ENCODE measurements at regions not wholly inside any gene's neighbourhood (a gene's known extent, or its start where the extent isn't known, plus 50 kb on each side); places are given as distances from the start of the nearest gene placed in this dataset.

- no peak for TF ChIP-seq YY1 (IDR thresholded peaks at IDR 0.05; ENCODE audit: insufficient read depth, insufficient read length)
- no peak for TF ChIP-seq SUZ12 (IDR thresholded peaks at IDR 0.05; ENCODE audit: extremely low read depth, insufficient read depth, insufficient read length)
- no peak for TF ChIP-seq ZNF274 (IDR thresholded peaks at IDR 0.05; ENCODE audit: low read depth, low read length)
- Histone ChIP-seq H3K9me3 (ENCODE audit: insufficient read depth, low read length) (no peaks in the 10 kb centered on the region), H3K4me3 (ENCODE audit: insufficient read length, low read depth) (no peak overlapping the region), H3K9ac (ENCODE audit: insufficient read length, low read depth) (no peak overlapping the region), H3K4me1 (ENCODE audit: insufficient read depth, insufficient read length) (no peaks in the 10 kb centered on the region), H3K27me3 (ENCODE audit: insufficient read depth, insufficient read length) (no peaks in the 10 kb centered on the region), H3K36me3 (ENCODE audit: insufficient read depth, insufficient read length, low read length) (no peaks in the 10 kb centered on the region)
- DNase-seq (ENCODE audit: low read depth, low spot score), result no peak
Observed at GRCh38 chr2:58721912-58722591, 480.9 kb upstream of the FANCL start.

DNA sequence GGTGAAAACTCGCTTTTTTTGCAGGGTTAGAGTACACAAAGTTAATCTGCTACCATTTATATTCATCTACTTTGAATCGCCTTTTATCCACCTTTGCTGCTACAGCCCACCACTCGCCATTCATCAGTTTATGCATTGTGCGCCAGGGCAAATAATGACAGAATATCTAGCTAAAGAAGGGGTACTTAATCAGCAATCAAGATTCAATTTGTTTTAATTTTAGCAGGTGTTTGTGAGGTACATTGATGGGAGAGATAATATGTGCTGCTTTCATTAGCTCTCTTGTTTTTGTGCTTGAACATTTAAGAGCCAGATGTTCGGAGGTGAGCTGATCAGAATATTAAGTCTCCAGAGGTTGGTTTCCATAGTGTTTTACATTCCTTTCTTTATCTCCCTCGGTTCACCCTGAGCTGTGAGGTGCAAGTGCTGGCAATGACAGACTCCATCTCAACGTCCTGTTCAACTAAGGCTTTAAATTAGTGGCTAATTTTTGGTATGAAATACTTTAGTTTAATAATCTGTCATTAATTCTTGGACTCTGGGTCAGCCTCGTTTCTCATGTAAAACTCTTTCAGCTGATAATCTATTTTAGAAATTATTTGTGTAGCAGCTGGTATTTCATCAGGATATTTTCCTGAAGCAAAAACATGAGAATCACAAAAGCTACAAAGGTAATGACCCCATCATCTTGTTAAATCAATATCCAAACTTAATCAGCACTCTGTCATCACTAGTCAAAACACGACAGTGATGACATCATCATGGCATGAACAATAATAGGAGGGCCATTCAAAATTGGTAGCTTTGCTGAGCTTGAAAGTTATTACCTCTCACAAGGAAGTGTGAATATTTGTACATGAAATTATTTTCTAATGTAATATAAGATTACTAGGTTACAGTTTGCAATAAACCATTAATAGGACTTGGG is 479.9 kb upstream of the FANCL start:
- TF ChIP-seq YY1 (IDR thresholded peaks at IDR 0.05; ENCODE audit: insufficient read depth, insufficient read length) (no peak), SUZ12 (IDR thresholded peaks at IDR 0.05; ENCODE audit: extremely low read depth, insufficient read depth, insufficient read length) (no peak), ZNF274 (IDR thresholded peaks at IDR 0.05; ENCODE audit: low read depth, low read length) (no peak)
- H3K27me3 ChIP-seq (ENCODE audit: insufficient read depth, insufficient read length), result no peaks in the 10 kb centered on the region
- no peak overlapping the region for H3K9ac ChIP-seq (ENCODE audit: insufficient read length, low read depth)
- H3K4me1 ChIP-seq (ENCODE audit: insufficient read depth, insufficient read length), result no peaks in the 10 kb centered on the region
- H3K36me3 ChIP-seq (ENCODE audit: insufficient read depth, insufficient read length, low read length), result no peaks in the 10 kb centered on the region
- H3K9me3 ChIP-seq (ENCODE audit: insufficient read depth, low read length), result no peaks in the 10 kb centered on the region
- no peak for DNase-seq (ENCODE audit: low read depth, low spot score)
- H3K4me3 ChIP-seq (ENCODE audit: insufficient read length, low read depth), result no peak overlapping the region

DNA sequence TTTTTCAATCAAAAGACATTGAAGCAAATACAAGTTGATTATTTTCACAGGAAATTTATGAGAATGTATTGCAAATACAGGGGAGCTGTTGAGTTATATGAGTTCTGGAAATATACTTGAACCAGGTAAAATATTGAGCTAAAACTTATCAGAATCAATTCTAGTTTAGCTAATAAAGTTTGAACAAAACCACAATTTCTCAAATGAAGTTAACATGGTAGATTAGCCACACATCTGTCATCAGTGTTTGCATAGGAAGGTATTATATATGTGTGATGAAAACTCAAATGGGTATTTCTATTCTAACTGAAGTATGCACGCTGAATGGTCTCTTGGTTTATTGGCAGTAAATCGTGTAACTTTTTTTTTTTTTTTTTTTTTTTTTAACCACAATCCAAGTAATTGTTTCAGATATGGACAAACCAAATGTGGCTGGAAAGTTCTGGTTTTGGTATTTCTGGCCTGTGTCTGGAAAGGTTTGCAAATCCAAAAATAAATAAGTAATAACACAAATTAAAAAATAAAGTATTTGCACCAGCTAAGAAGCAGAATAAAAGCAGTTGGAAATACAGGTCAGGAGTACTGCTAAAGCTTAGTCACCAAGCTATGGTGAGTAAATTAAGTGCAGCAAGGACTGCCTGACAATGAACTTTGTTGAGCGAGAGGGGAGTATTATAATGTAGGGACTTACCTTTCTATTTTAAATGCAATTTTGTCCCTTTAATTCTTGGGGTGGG is 479.1 kb upstream of the FANCL start:
- Histone ChIP-seq H3K9ac (ENCODE audit: insufficient read length, low read depth) (no peak overlapping the region), H3K4me1 (ENCODE audit: insufficient read depth, insufficient read length) (no peaks in the 10 kb centered on the region), H3K9me3 (ENCODE audit: insufficient read depth, low read length) (no peaks in the 10 kb centered on the region), H3K27me3 (ENCODE audit: insufficient read depth, insufficient read length) (no peaks in the 10 kb centered on the region), H3K36me3 (ENCODE audit: insufficient read depth, insufficient read length, low read length) (no peaks in the 10 kb centered on the region), H3K4me3 (ENCODE audit: insufficient read length, low read depth) (no peak overlapping the region)
- no peak for DNase-seq (ENCODE audit: low read depth, low spot score)
- TF ChIP-seq ZNF274 (IDR thresholded peaks at IDR 0.05; ENCODE audit: low read depth, low read length) (no peak), YY1 (IDR thresholded peaks at IDR 0.05; ENCODE audit: insufficient read depth, insufficient read length) (no peak), SUZ12 (IDR thresholded peaks at IDR 0.05; ENCODE audit: extremely low read depth, insufficient read depth, insufficient read length) (no peak)

DNA sequence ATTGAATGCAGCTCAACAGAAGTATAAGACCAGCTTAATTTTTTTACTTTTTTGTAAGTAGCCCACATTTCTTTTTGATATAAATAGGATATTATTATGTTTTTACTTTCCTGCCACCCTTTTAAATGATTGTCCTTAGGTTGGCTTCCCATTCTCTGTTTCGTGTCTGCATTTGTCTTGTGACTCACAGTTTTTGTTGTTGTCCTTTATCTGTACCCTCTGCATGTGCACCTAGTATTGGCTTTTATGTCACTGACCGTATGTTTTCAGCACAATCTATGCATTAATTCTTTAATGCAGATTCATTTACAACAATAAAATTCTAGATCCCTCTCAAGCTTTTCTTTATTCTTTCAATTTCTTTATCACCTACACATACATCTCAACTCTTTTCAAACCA is 474.2 kb upstream of the FANCL start:
- H3K4me3 ChIP-seq (ENCODE audit: insufficient read length, low read depth), result no peak overlapping the region
- H3K9me3 ChIP-seq (ENCODE audit: insufficient read depth, low read length), result no peaks in the 10 kb centered on the region
- DNase-seq (ENCODE audit: low read depth, low spot score), result no peak
- no peaks in the 10 kb centered on the region for H3K4me1 ChIP-seq (ENCODE audit: insufficient read depth, insufficient read length)
- no peaks in the 10 kb centered on the region for H3K27me3 ChIP-seq (ENCODE audit: insufficient read depth, insufficient read length)
- TF ChIP-seq YY1 (IDR thresholded peaks at IDR 0.05; ENCODE audit: insufficient read depth, insufficient read length) (no peak), ZNF274 (IDR thresholded peaks at IDR 0.05; ENCODE audit: low read depth, low read length) (no peak), SUZ12 (IDR thresholded peaks at IDR 0.05; ENCODE audit: extremely low read depth, insufficient read depth, insufficient read length) (no peak)
- no peak overlapping the region for H3K9ac ChIP-seq (ENCODE audit: insufficient read length, low read depth)
- H3K36me3 ChIP-seq (ENCODE audit: insufficient read depth, insufficient read length, low read length), result no peaks in the 10 kb centered on the region

- Histone ChIP-seq H3K36me3 (ENCODE audit: insufficient read depth, insufficient read length, low read length) (no peaks in the 10 kb centered on the region), H3K27me3 (ENCODE audit: insufficient read depth, insufficient read length) (no peaks in the 10 kb centered on the region)
- TF ChIP-seq ZNF274 (IDR thresholded peaks at IDR 0.05; ENCODE audit: low read depth, low read length) (no peak), SUZ12 (IDR thresholded peaks at IDR 0.05; ENCODE audit: extremely low read depth, insufficient read depth, insufficient read length) (no peak), YY1 (IDR thresholded peaks at IDR 0.05; ENCODE audit: insufficient read depth, insufficient read length) (no peak)
Observed at GRCh38 chr2:58714238-58714637, 473.1 kb upstream of the FANCL start.

GRCh38 chr2:58710795-58711279 is 469.7 kb upstream of the FANCL start:
- no peak overlapping the region for H3K4me3 ChIP-seq (ENCODE audit: insufficient read length, low read depth)

More at GRCh38 chr2:58714238-58714637, 473.1 kb upstream of the FANCL start:
- H3K9ac ChIP-seq (ENCODE audit: insufficient read length, low read depth), result no peak overlapping the region
- no peaks in the 10 kb centered on the region for H3K9me3 ChIP-seq (ENCODE audit: insufficient read depth, low read length)
- DNase-seq (ENCODE audit: low read depth, low spot score), result no peak
- no peaks in the 10 kb centered on the region for H3K4me1 ChIP-seq (ENCODE audit: insufficient read depth, insufficient read length)
- no peak overlapping the region for H3K4me3 ChIP-seq (ENCODE audit: insufficient read length, low read depth)

More at GRCh38 chr2:58710795-58711279, 469.7 kb upstream of the FANCL start:
- H3K4me1 ChIP-seq (ENCODE audit: insufficient read depth, insufficient read length), result no peaks in the 10 kb centered on the region
- no peak for DNase-seq (ENCODE audit: low read depth, low spot score)
- no peaks in the 10 kb centered on the region for H3K27me3 ChIP-seq (ENCODE audit: insufficient read depth, insufficient read length)
- H3K9ac ChIP-seq (ENCODE audit: insufficient read length, low read depth), result no peak overlapping the region
- H3K36me3 ChIP-seq (ENCODE audit: insufficient read depth, insufficient read length, low read length), result no peaks in the 10 kb centered on the region
- H3K9me3 ChIP-seq (ENCODE audit: insufficient read depth, low read length), result no peaks in the 10 kb centered on the region
- TF ChIP-seq SUZ12 (IDR thresholded peaks at IDR 0.05; ENCODE audit: extremely low read depth, insufficient read depth, insufficient read length) (no peak), YY1 (IDR thresholded peaks at IDR 0.05; ENCODE audit: insufficient read depth, insufficient read length) (no peak), ZNF274 (IDR thresholded peaks at IDR 0.05; ENCODE audit: low read depth, low read length) (no peak)
